Stimulated activated CD4-positive, alpha-beta T cell treated with anti-CD3 and anti-CD28 coated beads, Interleukin-15, amount 100 ng/mL, for 48 hours (primary cell): ENCODE measurements at regions not wholly inside any gene's neighbourhood (a gene's known extent, or its start where the extent isn't known, plus 50 kb on each side); places are given as distances from the start of the nearest gene placed in this dataset.
"Not testable (repeated sequence)": the region's sequence is repeated elsewhere in the genome, so short reads cannot be mapped to it uniquely, and the experiment has no call there.

Experiments
- DNase-seq, 2 donors: peaks; one replicate each; pipeline ENCODE4 v3.0.0-alpha.2; 2020; ENCODE audit warnings: low read depth in 2 of 2

DNA sequence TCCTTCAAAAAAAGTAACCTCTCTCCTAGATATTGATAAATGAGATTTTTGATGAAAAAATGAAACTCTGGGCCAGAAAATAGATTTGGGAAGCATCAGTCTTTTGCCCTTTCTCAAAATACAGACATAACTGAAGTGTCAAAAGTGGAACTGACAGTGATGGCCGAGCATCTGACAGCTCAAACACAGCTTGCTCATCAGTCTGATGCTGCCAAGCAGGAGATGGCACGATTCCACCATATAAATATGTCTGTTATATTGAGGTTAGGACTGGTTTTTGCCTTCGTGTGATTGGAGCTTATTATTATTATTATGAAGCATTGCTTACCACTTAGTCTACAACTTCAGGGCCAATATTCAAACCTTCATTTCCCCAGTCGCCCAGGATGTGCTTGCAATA lies 152.6 kb upstream of the EPHA3 start:
- no peak for DNase-seq

DNA sequence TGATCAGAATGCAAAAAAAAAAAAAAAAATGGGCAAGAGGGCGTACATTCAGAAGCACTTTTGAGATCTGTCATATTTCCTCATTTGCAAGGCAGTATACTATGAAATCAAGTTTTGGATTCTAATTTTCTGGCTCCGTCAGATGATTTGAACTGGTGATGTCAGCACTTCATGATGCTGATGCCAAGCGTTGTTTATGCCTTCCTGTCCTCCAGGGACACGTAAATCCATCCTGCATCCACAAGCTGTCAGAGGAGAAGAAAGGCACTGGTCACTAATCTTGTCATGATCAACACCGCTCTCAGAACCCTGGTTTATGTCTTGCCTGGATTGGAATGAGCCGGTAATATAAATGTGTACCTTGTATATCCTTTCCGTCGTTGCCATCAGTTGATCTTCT lies 152.1 kb upstream of the EPHA3 start:
- DNase-seq = no peak

DNA sequence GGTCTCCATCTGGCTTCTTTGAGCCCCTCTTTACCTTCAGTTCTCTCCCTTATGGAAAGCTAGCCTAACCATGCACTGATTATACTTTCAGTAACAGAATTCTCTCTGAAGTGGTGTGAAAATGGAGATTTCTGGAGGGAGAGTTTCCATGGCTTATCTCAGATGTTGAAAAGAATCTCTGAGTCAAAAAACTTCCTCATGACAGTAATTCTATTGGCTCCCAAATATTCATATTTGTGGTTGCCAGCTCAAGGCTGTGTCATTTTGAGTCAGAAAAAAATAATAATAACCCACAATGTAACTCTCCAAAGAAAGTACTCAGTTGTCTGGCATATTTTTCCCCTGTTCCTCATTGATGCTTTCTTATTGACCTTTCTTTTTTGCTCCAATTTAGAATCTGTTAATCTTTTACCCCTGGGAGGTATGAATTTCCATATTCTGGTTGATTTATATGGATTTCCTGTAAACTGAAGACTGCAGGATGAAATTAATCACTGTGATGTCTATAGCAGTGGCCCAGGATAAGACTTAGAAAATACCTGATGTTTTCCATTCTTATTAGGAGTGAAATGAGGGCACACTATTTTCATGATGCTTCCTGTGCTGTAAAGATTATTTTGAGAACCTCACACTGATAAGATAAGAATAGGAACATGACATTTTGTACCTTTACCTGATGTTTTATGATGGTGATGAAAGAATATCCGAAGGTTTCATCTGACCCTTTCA lies 149.5 kb upstream of the EPHA3 start:
- no peak for DNase-seq

DNA sequence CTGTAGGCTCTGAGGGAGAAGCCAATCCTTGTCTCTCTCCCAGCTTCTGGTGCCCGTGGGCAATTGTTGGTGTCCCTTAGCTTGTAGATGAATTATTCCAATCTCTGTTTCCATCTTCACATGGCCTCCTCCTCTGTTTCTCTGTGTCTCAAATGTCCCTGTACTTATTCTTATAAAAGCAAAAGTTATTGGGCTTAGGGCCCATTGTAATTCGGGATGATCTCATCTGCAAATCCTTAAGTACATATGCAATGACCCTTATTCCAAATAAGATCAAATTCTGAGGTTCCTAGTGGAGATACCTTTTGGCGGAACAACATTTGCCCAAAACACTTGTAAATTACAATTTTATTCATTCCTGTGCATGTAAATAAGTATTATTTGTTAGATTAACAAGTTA lies 147.4 kb upstream of the EPHA3 start:
- no peak for DNase-seq

DNA sequence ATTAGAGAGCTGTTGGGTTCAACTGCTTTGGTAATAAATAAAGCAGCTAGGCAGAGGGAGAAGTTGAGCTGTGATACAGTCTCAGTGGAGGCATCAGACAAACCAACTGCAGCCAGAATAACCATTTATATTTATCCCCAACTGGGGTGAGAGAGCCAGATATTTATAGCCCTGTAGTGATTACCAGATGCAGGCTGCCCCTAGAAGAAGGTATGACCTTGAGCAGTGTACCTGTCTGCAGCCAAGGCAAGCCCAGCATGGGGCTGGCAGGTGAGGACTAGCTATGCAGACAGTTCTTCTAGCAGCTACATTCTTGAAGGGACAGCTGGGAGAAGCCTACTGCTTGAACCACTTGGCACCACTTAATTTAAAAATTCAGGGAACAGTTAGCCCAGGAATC lies 144.4 kb upstream of the EPHA3 start:
- no peak for DNase-seq

DNA sequence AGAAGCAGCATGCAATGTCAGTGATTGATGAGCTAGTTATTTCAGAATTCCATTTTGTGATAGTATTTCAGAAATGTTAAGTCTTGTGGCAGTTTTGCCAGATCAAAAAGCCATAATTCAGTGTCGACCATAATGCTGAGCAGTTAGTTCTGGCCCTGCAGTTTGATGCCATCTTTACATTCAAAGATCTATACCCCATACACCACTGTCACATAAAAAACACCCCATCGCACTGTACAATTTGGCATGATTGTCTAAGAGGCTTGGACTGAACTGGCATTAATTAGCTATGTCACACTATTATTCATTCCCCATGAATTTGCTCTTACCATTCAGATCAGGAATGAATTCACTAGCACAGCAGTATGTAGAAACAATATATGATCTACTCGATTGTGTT lies 127.7 kb upstream of the EPHA3 start:
- no peak for DNase-seq

DNA sequence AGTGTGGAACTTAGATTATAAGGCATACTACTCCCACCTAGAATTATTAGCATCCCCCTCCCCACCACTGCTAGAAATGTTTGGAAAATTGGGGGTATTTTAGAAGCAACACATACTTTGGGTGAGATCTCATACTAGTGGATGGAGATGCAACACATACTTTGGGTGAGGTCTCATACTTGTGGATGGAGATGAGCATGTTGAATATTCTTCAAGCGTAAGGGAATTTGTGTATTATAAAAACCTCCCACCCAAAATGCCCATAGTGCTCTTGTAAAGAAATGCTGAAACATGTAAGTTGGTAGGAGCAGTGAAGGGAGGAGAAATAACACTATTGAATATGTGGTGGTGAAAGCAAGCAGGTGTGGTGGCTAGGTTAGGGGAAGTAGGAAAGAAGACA lies 124.0 kb upstream of the EPHA3 start:
- DNase-seq = no peak

DNA sequence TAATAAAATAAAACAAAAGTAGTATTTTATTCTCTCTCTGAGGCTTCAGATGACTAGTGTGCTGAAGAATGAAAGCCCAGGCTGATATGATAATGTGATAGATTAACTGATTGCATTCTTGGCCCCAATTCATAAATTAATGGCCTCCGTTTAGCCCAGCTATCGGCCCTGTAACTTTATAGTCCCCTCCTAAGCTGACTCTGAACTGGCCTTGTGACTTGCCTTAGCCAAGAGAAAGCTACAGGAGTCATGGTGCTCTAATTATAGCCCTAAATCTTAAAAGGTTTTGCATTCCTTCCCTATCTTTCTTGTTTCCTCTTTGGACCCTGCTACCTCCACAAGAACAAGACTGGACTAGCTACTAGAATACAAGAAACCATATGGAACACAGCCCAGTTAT lies 123.2 kb upstream of the EPHA3 start:
- no peak for DNase-seq

DNA sequence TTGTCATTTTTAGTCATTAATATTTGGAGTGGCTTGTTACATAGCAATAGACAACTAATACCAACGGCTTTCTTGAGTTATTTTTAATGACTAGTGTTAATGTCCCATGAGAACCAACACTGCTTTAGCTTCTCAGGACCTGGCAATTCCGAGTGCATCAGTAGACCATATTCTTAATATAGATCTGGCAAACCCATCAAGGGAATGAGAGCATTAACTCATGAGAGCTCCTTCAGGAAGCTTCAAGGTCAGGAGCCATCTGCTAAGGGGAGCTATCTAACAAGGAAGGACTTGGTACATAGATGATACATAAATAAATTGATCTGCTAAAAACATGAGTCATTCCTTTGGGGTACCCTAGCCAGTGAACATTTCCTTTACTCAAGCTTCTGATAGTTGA lies 122.6 kb upstream of the EPHA3 start:
- no peak for DNase-seq

DNA sequence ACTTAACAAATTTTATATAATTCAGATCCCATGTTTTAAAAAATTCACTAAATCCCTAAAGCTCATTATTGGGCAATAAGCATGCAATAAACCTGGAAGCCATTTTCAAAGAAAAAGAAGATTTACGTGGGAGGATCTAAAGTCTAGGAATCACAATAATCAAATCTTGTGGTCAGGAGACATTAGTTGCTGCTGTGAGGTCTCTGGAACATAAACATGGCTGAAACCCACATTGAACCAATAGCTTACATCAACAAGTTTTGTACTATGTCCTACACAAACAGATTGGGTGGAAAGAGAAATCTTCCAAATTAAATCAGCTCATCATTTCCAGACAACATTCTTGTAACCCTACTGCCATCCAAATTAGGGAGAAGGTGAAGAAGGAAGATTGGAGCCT lies 121.9 kb upstream of the EPHA3 start:
- no peak for DNase-seq

DNA sequence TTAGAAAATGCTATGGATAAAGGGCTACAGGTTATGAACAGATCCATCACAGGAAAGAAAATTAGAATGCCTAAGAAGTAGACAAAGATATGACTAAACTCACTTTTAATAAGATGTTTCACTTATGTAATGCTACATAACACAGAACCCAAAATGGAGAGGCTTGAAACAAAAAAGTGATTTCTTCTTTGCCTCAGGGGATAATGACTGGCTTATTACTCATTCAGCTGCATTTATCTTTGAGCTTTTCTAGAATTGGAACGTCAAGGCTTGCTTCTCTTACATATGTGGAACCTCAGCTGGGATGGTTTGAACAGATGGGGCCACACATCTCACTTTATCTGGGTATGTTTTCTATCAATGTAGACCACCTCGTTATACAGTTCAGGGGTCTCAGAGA lies 120.6 kb upstream of the EPHA3 start:
- DNase-seq = no peak

DNA sequence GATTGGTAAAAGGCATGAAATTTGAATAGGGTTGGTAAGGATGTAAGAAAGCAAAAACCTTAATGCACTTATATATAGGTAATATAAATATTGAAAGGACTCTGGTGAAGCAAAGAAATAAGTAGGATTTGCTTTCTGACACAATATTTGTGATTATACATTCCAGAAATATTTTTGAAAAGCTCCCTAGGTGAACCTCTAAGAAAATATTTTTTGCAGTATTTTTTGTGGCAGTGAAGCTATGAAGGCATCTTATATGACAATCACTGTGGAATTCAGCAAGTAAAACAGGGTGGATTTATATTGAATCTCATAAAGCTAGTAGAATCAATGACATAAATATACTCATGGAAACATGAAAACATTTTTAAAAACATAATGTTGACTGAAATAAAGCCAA lies 119.6 kb upstream of the EPHA3 start:
- no peak for DNase-seq

DNA sequence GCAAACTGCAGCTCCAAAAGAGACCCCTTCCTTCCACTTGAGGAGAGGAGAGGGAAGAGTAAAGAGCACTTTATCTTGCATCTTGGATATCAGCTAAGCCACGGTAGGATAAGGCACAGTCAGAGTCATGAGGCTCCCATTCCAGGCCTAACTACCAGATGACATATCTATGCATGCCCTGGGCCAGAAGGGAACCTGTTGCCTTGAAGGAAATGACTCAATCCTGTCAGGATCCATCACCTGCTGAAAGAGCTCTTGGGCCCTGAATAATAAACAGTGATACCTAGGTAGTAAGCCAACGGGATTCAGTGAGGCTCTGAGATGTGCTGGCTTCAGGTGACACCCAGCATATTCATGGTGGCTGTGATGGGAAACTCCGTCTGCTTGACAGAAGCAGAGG lies 118.5 kb upstream of the EPHA3 start:
- DNase-seq = no peak

DNA sequence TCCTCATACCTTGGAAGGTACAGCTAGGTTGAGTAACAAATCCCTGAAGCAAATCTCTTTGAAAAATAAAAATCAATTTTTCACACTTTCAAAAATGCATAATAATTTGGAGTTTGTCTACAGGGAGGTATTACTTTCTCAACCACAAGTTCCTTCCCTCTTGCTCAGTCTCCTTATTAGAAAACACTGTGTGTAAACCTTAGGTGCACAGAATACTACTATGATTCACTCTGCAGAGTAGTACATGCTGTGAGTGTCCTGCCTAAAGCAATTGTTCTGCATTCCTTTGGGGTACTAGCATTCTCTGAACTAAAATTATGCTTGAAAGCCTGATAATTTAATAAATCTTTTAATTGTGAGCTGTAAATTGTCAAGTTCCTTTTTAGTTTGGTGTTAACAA lies 115.9 kb upstream of the EPHA3 start:
- DNase-seq = no peak

DNA sequence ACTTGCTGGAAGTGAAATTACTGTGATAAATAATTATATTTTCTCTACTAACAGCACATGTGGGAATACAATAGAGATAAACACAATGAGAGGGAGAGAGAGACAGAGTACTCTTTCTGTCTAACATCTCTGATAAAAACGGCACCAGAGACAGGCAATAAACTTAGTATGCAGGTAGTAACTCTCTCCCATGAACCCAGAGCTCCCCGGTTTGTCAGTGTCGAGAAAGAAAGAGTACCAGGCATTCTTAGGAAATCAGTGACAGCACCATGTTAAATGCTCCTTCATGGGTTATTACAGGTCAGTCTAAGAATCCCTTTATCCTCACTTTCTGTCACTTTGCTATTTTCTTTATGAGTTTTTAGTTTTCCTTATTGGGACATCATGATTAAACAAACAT lies 110.7 kb upstream of the EPHA3 start:
- no peak for DNase-seq

DNA sequence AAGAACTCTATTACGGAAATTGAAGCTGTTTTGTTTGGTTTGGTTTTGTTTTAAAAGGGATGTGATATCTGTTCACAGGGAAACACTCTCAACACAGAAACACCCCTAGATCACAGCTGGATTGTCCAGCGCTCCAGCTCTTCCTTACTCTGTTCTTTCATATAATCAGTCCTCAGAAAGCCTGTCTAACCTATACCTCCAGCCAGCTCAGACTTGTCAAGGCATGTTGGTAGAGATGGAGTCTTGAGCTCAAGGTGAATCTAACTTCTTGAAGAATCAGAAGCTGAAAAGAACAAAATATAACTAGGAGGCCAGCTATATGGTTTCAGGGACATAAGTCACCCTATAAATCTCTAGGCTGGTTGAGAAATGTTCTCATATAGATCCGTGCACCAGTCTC lies 110.2 kb upstream of the EPHA3 start:
- no peak for DNase-seq

DNA sequence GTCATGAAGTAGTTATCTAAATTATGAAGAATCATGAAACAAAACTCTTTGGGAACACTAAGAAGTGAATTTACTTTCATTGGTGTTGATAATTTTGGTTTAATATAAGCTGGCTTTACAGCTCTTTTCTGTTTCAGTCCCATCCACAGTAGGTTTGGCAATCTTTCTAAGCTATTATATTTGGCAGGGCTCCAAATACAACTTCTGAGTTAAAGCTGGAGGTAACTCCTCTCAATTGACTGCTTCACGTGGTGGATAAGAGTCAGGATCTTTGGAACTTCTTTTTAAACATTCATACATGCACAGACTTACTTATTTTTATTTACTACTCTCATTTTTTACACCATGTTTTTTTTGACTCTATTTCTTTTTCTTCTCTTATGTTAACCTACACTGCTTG lies 106.5 kb upstream of the EPHA3 start:
- DNase-seq = no peak

DNA sequence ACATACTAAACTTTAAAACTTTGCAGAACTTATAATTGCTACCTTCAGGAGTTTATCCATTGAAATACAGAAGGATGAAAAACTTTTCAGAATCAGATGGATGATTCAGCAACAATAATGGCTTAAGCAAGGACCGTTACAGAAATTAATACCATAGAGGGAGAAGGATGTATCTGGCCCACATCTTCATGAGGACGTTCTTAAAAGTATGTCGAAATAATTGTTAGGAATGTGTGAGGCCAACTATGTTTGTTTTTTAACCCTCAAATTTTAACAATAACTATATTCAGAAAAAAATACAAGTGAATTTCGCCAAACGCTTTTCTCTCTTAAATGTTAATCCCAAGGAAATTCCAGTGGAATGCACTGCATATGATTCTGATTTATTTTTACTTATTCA lies 105.2 kb upstream of the EPHA3 start:
- no peak for DNase-seq

DNA sequence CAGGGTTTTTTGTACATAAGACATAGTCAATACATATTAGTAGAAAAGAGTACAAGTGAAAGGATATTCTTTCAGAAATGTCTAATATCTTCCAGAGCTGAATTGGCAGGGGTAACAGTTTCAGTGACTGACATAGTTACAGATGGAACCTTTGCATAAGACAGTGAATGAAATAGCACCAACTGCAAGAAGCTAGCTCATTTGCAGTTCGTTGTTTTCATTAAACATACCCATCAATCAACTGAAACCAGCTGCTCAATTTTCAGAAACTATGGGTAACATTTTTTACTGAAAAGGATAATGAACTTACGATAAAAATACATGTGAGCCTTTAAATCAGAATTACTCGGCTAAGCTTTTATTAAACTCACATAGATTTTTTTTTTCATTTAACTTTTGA lies 93.9 kb upstream of the EPHA3 start:
- no peak for DNase-seq

DNA sequence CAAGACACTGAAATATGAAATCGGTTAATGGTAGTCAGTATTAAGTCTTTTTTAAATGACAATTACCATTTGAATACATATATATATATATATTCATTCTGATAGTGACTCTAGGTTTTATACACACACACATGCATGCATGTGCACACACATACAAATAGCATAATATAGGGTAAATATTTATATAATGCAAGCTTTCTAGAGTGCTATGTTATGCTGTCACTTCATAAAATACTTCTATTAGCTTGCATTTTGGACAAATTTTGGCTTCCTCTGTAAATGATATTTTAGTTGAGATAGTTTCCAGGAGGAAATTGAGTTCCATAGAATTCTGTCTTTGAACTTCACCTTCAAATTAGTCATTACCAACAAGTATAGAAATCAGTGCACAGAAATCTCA lies 89.9 kb upstream of the EPHA3 start:
- DNase-seq = no peak

DNA sequence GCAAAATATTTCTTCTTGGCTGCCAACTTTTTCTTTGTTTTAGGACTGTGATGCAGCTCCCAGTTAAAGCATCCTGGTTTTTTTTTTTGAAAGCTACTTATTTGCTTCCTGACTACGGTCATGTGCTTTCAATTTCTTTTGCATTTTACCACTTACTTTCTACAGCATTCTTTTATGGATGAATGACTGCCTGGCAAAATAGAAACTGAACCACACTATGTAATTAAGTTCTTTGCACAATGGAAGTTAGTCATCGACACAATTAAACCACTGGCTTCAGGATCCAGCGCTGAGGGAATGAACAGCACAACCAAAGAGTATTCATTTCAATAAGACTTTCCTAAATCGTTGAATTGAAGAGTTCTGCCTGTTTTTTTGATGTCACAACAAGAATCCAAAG lies 82.2 kb upstream of the EPHA3 start:
- DNase-seq = no peak

DNA sequence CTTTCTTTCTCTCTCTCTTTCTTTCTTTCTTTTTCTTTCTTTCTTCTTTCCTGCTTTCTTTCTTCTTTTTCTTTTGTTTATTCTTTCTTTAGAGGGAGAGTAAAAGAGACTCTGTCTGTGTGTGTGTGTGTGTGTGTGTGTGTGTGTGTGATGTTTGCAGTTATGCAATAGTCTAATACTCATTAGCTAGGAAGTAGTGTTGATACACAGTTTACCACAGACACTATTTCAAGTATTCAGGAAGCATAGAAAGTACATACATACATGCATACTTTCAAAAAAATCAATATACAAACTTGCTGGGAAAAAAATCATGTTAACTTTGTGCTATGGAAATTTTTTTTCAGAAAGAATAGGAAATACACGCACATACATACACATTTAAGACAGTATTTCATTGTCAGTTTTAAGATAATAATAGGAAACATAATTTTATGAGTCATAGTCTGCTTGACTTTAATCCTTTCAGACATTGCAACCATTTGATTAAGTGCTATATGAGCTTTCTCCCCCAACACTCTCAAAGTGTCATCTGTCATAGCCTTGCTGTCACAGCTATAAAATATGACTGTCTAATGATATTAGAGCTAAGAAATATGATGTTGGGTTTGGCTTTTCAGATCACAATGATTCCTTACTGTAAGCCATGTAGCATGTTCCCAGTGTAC lies 74.9 kb upstream of the EPHA3 start:
- no peak for DNase-seq

DNA sequence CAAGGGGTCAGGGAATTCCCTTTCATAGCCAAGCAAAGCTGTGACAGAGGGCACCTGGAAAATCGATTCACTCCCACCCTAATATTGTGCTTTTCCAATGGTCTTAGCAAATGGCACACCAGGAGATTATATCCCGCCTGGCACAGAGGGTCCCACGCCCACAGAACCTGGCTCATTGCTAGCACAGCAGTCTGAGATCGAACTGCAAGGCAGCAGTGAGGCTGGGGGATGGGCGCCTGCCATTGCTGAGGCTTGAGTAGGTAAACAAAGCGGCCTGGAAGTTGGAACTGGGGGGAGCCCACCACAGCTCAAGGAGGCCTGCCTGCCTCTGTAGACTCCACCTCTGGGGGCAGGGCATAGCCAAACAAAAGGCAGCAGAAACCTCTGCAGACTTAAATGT lies 72.7 kb upstream of the EPHA3 start:
- DNase-seq = not testable (repeated sequence)

DNA sequence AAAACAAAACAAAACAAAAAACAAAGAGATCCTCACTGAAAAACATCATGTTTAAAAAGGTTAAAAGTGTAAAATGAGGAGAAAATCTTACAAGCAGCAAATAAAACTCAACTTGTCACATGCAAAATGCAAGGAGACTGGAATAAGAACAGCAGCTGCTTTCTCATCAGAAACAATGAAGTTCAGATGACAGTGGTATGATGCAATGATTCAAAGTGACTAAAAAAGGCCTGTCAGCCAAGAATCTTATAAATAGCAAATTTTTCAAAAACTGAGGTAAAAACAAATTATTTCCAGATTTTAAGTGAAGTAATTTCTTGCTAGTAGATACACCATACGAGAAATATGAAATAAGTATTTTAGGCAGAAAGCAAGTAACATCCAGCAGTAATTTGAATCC lies 68.6 kb upstream of the EPHA3 start:
- no peak for DNase-seq
